Keratinocyte (primary cell): ENCODE measurements at regions not wholly inside any gene's neighbourhood (a gene's known extent, or its start where the extent isn't known, plus 50 kb on each side); places are given as distances from the start of the nearest gene placed in this dataset.

Experiments used
- EZH2 ChIP-seq: IDR thresholded peaks from one replicate; pipeline ENCODE4 v1.6.1; 2012; ENCODE audit warnings: inconsistent platforms, mild to moderate bottlenecking, low read length, moderate library complexity
- TF ChIP-seq, protein P1 (sequence below), 3 experiments: IDR thresholded peaks in 1 of 3; conservative IDR thresholded peaks in 1 of 3; optimal IDR thresholded peaks in 1 of 3; 2 replicates in 2 of 3; 3 replicates in 1 of 3; pipeline versions ENCODE3 to v1.5.1; 2011; ENCODE audit warnings: low read length in 3 of 3, mild to moderate bottlenecking in 3 of 3, moderate library complexity in 2 of 3, control low read depth in 1 of 3, inconsistent platforms in 1 of 3; ENCODE audit not compliant: insufficient read depth in 2 of 3; ENCODE audit errors: extremely low read depth in 1 of 3

- TF ChIP-seq, protein P1, sequence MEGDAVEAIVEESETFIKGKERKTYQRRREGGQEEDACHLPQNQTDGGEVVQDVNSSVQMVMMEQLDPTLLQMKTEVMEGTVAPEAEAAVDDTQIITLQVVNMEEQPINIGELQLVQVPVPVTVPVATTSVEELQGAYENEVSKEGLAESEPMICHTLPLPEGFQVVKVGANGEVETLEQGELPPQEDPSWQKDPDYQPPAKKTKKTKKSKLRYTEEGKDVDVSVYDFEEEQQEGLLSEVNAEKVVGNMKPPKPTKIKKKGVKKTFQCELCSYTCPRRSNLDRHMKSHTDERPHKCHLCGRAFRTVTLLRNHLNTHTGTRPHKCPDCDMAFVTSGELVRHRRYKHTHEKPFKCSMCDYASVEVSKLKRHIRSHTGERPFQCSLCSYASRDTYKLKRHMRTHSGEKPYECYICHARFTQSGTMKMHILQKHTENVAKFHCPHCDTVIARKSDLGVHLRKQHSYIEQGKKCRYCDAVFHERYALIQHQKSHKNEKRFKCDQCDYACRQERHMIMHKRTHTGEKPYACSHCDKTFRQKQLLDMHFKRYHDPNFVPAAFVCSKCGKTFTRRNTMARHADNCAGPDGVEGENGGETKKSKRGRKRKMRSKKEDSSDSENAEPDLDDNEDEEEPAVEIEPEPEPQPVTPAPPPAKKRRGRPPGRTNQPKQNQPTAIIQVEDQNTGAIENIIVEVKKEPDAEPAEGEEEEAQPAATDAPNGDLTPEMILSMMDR (optimal IDR thresholded peaks at IDR 0.05 in 1 of 3, IDR thresholded peaks at IDR 0.05 in 1 of 3, conservative IDR thresholded peaks at IDR 0.05 in 1 of 3; ENCODE audit: extremely low read depth in 1 of 3, insufficient read depth in 2 of 3, low read length in 3 of 3): no peak
- TF ChIP-seq EZH2: no peak
Measured at GRCh38 chr13:80817979-80818378, 477.1 kb upstream of the SPRY2 start.
